Fibroblast of pulmonary artery (primary cell): ENCODE measurements at regions not wholly inside any gene's neighbourhood (a gene's known extent, or its start where the extent isn't known, plus 50 kb on each side); places are given as distances from the start of the nearest gene placed in this dataset.
A peak's percentile ranks its signal among the peaks of the same experiment; 100 is the strongest.

ENCODE experiments used
- DNase-seq: peaks from one replicate; pipeline ENCODE4 v3.0.0-alpha.2; 2010; ENCODE audit warnings: low read depth
- H3K4me3 ChIP-seq: replicated peaks from 2 replicates; pipeline ENCODE4 v1.5.1; 2011; ENCODE audit warnings: low read depth, mild to moderate bottlenecking, control low read depth, low read length, moderate library complexity
- TF ChIP-seq, protein P1 (sequence below): IDR thresholded peaks from 2 replicates; pipeline ENCODE4 v1.5.1; 2011; ENCODE audit warnings: mild to moderate bottlenecking, control low read depth, low read length, inconsistent platforms; ENCODE audit errors: missing control alignments

GRCh38 chr4:158313566-158313965, 103.3 kb downstream of the TMEM144 start:
- H3K4me3 ChIP-seq, result no peak overlapping the region
- TF ChIP-seq, protein P1, sequence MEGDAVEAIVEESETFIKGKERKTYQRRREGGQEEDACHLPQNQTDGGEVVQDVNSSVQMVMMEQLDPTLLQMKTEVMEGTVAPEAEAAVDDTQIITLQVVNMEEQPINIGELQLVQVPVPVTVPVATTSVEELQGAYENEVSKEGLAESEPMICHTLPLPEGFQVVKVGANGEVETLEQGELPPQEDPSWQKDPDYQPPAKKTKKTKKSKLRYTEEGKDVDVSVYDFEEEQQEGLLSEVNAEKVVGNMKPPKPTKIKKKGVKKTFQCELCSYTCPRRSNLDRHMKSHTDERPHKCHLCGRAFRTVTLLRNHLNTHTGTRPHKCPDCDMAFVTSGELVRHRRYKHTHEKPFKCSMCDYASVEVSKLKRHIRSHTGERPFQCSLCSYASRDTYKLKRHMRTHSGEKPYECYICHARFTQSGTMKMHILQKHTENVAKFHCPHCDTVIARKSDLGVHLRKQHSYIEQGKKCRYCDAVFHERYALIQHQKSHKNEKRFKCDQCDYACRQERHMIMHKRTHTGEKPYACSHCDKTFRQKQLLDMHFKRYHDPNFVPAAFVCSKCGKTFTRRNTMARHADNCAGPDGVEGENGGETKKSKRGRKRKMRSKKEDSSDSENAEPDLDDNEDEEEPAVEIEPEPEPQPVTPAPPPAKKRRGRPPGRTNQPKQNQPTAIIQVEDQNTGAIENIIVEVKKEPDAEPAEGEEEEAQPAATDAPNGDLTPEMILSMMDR, result no peak
- DNase-seq, result no peak

DNA sequence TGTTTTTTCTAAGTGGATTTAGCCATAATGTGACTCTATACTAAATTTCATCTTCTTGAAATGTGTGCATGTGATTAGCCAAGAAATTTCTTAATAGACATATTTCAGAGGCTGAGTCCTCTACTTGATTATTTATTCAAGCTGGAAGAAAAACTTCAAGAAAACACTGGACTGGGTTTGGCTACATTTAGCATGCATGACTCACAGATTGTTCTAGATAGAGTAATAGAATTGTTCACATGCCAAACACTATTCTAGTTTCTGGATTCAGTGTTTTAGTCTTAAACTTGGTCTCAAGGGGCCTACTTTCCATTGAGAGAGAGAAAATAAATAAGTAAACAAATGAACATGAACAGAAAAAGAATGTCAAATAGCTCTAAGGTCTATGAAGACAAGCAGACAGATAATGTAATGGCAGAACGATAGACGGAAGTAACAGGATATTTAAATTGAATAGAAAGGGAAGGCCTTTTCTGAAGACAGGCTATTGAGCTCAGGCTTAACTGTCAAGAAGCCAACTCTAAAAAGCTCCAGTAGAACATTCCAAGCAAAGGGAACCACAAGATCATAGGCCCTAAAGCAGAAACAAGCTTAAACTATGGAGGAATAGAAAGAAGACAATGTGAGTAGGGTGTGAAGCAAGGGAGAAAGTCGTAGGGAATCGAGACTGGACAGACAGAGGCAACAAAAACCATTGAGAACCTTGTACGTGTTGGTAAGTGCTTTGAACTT, 104.6 kb downstream of the TMEM144 start:
- peak; percentile 95 for DNase-seq
- H3K4me3 ChIP-seq, result no peak overlapping the region
- TF ChIP-seq, protein P1, result no peak

DNA sequence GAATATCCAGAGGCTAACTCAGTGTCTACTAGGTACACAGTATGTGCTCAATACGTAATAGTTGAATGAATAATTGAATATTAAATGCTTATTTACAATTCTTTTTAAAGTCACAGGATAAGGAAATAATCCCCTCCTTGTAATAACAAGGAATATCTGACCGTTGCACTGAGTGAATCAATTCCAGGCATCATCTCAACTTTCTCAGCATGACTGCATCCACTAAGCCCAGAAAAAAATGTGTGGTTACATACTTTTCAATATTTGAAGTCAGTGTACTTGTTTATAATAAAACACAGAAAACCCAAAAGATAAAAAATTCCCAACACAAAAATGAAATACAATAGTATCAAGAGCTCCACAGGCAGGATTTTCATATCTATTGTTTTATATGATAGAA, 105.4 kb downstream of the TMEM144 start:
- TF ChIP-seq, protein P1, result no peak
- peak; percentile 61 for DNase-seq
- no peak overlapping the region for H3K4me3 ChIP-seq

DNA sequence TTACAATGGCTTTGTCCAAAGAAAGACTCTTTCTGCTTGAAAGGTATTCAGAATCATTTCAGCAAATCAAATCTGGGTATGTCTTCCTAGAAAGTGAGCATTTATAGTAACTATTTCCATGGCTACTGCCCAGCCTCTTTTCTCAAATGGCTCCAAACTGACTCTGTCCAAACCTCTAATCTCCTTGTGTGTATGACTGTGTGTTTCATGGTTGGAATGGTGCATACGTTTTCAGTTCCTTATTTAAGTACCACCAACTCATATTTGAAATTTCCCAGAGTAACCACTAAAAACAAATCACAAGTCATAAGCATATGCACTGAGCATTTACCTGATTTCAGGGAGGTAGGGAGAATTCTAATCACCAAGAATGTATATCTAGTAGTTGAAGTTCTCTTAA, 106.0 kb downstream of the TMEM144 start:
- no peak overlapping the region for H3K4me3 ChIP-seq
- peak; percentile 15 for DNase-seq
- TF ChIP-seq, protein P1, result no peak

DNA sequence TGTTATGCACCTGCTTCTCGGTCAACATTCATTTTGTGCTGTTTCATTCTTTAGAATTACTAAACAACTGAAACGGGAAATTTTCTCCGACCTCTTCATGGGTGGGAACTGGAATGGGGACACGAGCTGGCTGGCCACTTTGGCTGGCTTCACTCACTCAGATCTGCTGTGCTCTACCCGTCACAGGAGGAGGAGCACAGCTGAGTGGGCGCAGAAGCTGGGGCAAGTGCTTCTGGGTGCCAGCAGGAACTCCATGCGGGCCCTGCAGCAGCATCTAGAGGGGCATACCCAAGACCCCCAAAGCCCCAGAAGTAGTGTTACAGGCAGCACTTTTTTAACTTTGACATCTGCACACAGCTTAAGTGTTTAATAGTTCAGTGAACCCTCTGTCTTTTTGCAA, 109.6 kb downstream of the TMEM144 start:
- DNase-seq, result no peak
- no peak overlapping the region for H3K4me3 ChIP-seq
- TF ChIP-seq, protein P1, result no peak

GRCh38 chr4:158322109-158322508, 111.8 kb downstream of the TMEM144 start:
- no peak overlapping the region for H3K4me3 ChIP-seq
- no peak for DNase-seq
- TF ChIP-seq, protein P1, result no peak

GRCh38 chr4:158327525-158327924, 117.2 kb downstream of the TMEM144 start:
- no peak for DNase-seq
- TF ChIP-seq, protein P1, result no peak
- no peak overlapping the region for H3K4me3 ChIP-seq
